ENCODE measurements at regions not wholly inside any gene's neighbourhood (a gene's known extent, or its start where the extent isn't known, plus 50 kb on each side); places are given as distances from the start of the nearest gene placed in this dataset.

GRCh38 chr20:60446267-60447111 is 488.3 kb downstream of the CDH26 start:
- Histone ChIP-seq H3K27ac (no peak overlapping the region), H3K4me3 (no peak overlapping the region)

GRCh38 chr20:60447703-60448102 is 489.5 kb downstream of the CDH26 start:
- Histone ChIP-seq H3K4me3 (no peak overlapping the region), H3K27ac (no peak overlapping the region)

- H3K4me3 ChIP-seq: no peak overlapping the region
- H3K27ac ChIP-seq: no peak overlapping the region
Observed at GRCh38 chr20:60453388-60454246, 495.4 kb downstream of the CDH26 start.

GRCh38 chr20:60454491-60454890 is 496.3 kb downstream of the CDH26 start:
- H3K27ac ChIP-seq: no peak overlapping the region
- no peak overlapping the region for H3K4me3 ChIP-seq

GRCh38 chr20:60455272-60455671 is 497.0 kb downstream of the CDH26 start:
- Histone ChIP-seq H3K4me3 (no peak overlapping the region), H3K27ac (no peak overlapping the region)

GRCh38 chr20:60459212-60459611 is 501.0 kb downstream of the CDH26 start:
- no peak overlapping the region for H3K4me3 ChIP-seq
- no peak overlapping the region for H3K27ac ChIP-seq

GRCh38 chr20:60461993-60462392 is 503.8 kb downstream of the CDH26 start:
- Histone ChIP-seq H3K4me3 (no peak overlapping the region), H3K27ac (no peak overlapping the region)

- H3K27ac ChIP-seq: no peak overlapping the region
Observed at GRCh38 chr20:60463798-60464197, 505.6 kb downstream of the CDH26 start.

GRCh38 chr20:60465439-60465838 is 507.2 kb downstream of the CDH26 start:
- no peak overlapping the region for H3K4me3 ChIP-seq
- no peak overlapping the region for H3K27ac ChIP-seq

More at GRCh38 chr20:60463798-60464197, 505.6 kb downstream of the CDH26 start:
- H3K4me3 ChIP-seq: no peak overlapping the region

- Histone ChIP-seq H3K4me3 (no peak overlapping the region), H3K27ac (no peak overlapping the region)
Observed at GRCh38 chr20:60465993-60466686, 507.9 kb downstream of the CDH26 start.

- Histone ChIP-seq H3K4me3 (no peak overlapping the region), H3K27ac (no peak overlapping the region)
Observed at GRCh38 chr20:60466687-60467022, 508.4 kb downstream of the CDH26 start.

GRCh38 chr20:60467078-60467477 is 508.9 kb downstream of the CDH26 start:
- H3K27ac ChIP-seq: no peak overlapping the region
- H3K4me3 ChIP-seq: no peak overlapping the region

- Histone ChIP-seq H3K27ac (no peak overlapping the region), H3K4me3 (no peak overlapping the region)
Observed at GRCh38 chr20:60467771-60468170, 509.5 kb downstream of the CDH26 start.

GRCh38 chr20:60469829-60470228 is 511.6 kb downstream of the CDH26 start:
- Histone ChIP-seq H3K27ac (no peak overlapping the region), H3K4me3 (no peak overlapping the region)

GRCh38 chr20:60470366-60470765 is 512.1 kb downstream of the CDH26 start:
- Histone ChIP-seq H3K27ac (no peak overlapping the region), H3K4me3 (no peak overlapping the region)

- Histone ChIP-seq H3K27ac (no peak overlapping the region), H3K4me3 (no peak overlapping the region)
Observed at GRCh38 chr20:60473211-60473610, 515.0 kb downstream of the CDH26 start.

- Histone ChIP-seq H3K4me3 (no peak overlapping the region), H3K27ac (no peak overlapping the region)
Observed at GRCh38 chr20:60474385-60474910, 516.2 kb downstream of the CDH26 start.

- Histone ChIP-seq H3K4me3 (no peak overlapping the region), H3K27ac (no peak overlapping the region)
Observed at GRCh38 chr20:60476045-60476444, 517.8 kb downstream of the CDH26 start.

GRCh38 chr20:60477958-60478357 is 519.7 kb downstream of the CDH26 start:
- Histone ChIP-seq H3K27ac (no peak overlapping the region), H3K4me3 (no peak overlapping the region)

- Histone ChIP-seq H3K4me3 (no peak overlapping the region), H3K27ac (no peak overlapping the region)
Observed at GRCh38 chr20:60478533-60478932, 520.3 kb downstream of the CDH26 start.
